ENCODE measurements at regions not wholly inside any gene's neighbourhood (a gene's known extent, or its start where the extent isn't known, plus 50 kb on each side); places are given as distances from the start of the nearest gene placed in this dataset.

DNA sequence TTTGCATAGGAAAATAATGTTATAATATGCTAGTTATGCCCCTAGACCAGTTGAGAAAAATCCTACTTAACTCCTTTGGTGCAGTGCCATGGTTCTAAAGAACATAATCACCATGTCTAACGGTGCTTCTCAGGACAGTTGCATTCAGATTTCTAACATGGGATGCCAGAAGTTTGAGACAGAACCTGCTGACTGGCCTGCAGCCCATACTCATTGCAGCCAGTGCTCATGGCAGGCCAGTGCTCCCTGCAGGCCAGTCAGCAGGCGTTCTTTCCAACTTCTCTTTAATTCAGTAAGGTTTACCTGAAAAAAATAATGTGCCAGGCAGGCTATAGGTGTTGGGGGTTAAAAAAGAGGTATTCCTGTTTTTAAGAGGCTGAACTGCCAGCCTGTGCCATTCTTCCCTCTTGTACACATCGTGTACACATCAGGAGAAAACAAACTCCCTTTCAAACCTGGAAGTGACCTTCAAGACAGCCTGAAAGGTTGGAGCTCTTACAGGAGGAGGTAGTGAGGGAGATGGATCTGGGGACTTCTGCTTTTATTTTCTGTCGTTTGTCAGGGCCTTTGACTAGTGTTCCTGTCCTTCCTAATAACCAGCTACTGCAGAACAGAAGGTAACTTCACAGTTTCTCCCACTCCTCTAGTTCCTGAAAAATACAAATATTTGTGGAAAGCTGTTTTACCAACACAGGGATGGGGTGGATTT, 146.0 kb upstream of the MAGI3 start:
- no peak overlapping the region for H4K5ac ChIP-seq (ENCODE audit: insufficient read length, low read depth, low read length)
- no peak overlapping the region for H3K56ac ChIP-seq (replicated peaks; ENCODE audit: insufficient read length, low read depth, low read length)
- ChIA-PET POLR2A (ENCODE audit: partially characterized antibody) (no interaction called here), CTCF (ENCODE audit: partially characterized antibody) (interaction anchor here (0.6 to 3.0 kb wide), 6 partner anchors 25 to 424 kb away, joined by 3 to 9 read pairs (median 3); no protein-coding TSS in a partner anchor)
- H2AFZ ChIP-seq (ENCODE audit: low read length): no peak overlapping the region
- H2BK120ac ChIP-seq (replicated peaks; ENCODE audit: low read depth, low read length): no peak overlapping the region
- no peak overlapping the region for H3K18ac ChIP-seq (ENCODE audit: extremely low read depth, low read length)
- no peak overlapping the region for H2BK12ac ChIP-seq (ENCODE audit: low read depth, low read length)
- no peak overlapping the region for H3K9ac ChIP-seq (replicated peaks in 1 of 4; ENCODE audit: extremely low read depth in 1 of 4, low read depth in 3 of 4, low read length in 3 of 4)
- no peak overlapping the region for H4K91ac ChIP-seq (replicated peaks; ENCODE audit: insufficient read length, low read length)
- H2AK5ac ChIP-seq (ENCODE audit: low read depth, low read length): no peak overlapping the region
- no peak overlapping the region for H3K4ac ChIP-seq (replicated peaks; ENCODE audit: insufficient read length, low read depth, low read length)
- H3K27ac ChIP-seq (ENCODE audit: low read depth, low read length): no peak overlapping the region
- no peak for DNase-seq (ENCODE audit: low read depth in 1 of 2, low spot score in 2 of 2)
- peak in 1 of 2 experiments; percentile 40; a peak in 1 of 4 replicates for TF ChIP-seq RAD21 (IDR thresholded peaks at IDR 0.05 in 1 of 2, conservative IDR thresholded peaks at IDR 0.05 in 1 of 2; ENCODE audit: low read depth in 2 of 2, low read length in 2 of 2)
- TF ChIP-seq, protein P1, sequence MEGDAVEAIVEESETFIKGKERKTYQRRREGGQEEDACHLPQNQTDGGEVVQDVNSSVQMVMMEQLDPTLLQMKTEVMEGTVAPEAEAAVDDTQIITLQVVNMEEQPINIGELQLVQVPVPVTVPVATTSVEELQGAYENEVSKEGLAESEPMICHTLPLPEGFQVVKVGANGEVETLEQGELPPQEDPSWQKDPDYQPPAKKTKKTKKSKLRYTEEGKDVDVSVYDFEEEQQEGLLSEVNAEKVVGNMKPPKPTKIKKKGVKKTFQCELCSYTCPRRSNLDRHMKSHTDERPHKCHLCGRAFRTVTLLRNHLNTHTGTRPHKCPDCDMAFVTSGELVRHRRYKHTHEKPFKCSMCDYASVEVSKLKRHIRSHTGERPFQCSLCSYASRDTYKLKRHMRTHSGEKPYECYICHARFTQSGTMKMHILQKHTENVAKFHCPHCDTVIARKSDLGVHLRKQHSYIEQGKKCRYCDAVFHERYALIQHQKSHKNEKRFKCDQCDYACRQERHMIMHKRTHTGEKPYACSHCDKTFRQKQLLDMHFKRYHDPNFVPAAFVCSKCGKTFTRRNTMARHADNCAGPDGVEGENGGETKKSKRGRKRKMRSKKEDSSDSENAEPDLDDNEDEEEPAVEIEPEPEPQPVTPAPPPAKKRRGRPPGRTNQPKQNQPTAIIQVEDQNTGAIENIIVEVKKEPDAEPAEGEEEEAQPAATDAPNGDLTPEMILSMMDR (IDR thresholded peaks at IDR 0.05; ENCODE audit: control extremely low read depth in 1 of 3, insufficient read depth in 1 of 3, low read depth in 1 of 3, low read length in 3 of 3): no peak
- no peaks in the 10 kb centered on the region for H3K27me3 ChIP-seq (replicated peaks in 1 of 4; ENCODE audit: control insufficient read depth in 3 of 4, extremely low read depth in 1 of 4, insufficient read depth in 3 of 4, low read length in 3 of 4)
- H4K8ac ChIP-seq (ENCODE audit: extremely low read depth, insufficient read depth, low read length): no peak overlapping the region
- FAIRE-seq: no peak
- no peaks in the 10 kb centered on the region for H3K4me1 ChIP-seq (replicated peaks in 1 of 4; ENCODE audit: control insufficient read depth in 3 of 4, insufficient read depth in 4 of 4, low read length in 3 of 4)
- no peak overlapping the region for H2BK15ac ChIP-seq (ENCODE audit: low read length)
- no peaks in the 10 kb centered on the region for H4K20me1 ChIP-seq (replicated peaks in 1 of 2; ENCODE audit: control insufficient read depth in 1 of 2, insufficient read depth in 2 of 2, low read length in 2 of 2)
- no peak overlapping the region for H3K23ac ChIP-seq (ENCODE audit: insufficient read length)
- no peak overlapping the region for H3K4me3 ChIP-seq (ENCODE audit: extremely low read depth in 1 of 4, insufficient read depth in 2 of 4, low read depth in 3 of 4, low read length in 4 of 4)
- no peak overlapping the region for H3K14ac ChIP-seq (ENCODE audit: insufficient read length)
- H3K4me2 ChIP-seq (ENCODE audit: insufficient read depth in 1 of 2, low read depth in 2 of 2, low read length in 2 of 2): no peak overlapping the region
- 92% methylated on average over 4 of the region's 4 CpGs; no CpG with 5 or more reads in 1 of the 2 experiments for WGBS, 2 experiments (ENCODE audit: extremely low coverage in 1 of 2, insufficient coverage in 1 of 2, insufficient read length in 1 of 2, insufficient replicate concordance in 2 of 2, low coverage in 1 of 2, low lambda C conversion rate in 2 of 2, missing lambda C conversion rate in 1 of 2)
- H2BK20ac ChIP-seq (ENCODE audit: low read length): no peak overlapping the region
- no peaks in the 10 kb centered on the region for H3K79me1 ChIP-seq (ENCODE audit: low read depth, low read length)
- no peaks in the 10 kb centered on the region for H3K36me3 ChIP-seq (ENCODE audit: control insufficient read depth in 2 of 4, insufficient read depth in 4 of 4, low read length in 3 of 4)
- H3K23me2 ChIP-seq (ENCODE audit: low read depth, low read length): no peaks in the 10 kb centered on the region
- H3K9me3 ChIP-seq (ENCODE audit: insufficient read depth in 2 of 2, low read depth in 1 of 2, low read length in 1 of 2): no peaks in the 10 kb centered on the region
- H3K79me2 ChIP-seq (ENCODE audit: control insufficient read depth in 1 of 2, insufficient read depth in 2 of 2, low read length in 2 of 2): no peaks in the 10 kb centered on the region
- no peak overlapping the region for H2BK5ac ChIP-seq (ENCODE audit: low read depth, low read length)

Measured in H1 (cell line).